ENCODE measurements at regions not wholly inside any gene's neighbourhood (a gene's known extent, or its start where the extent isn't known, plus 50 kb on each side); places are given as distances from the start of the nearest gene placed in this dataset.
"Not testable (repeated sequence)": the region's sequence is repeated elsewhere in the genome, so short reads cannot be mapped to it uniquely, and the experiment has no call there.

- no peak overlapping the region for H3K27ac ChIP-seq (ENCODE audit: low read depth, low read length, severe bottlenecking)
- H3K9me3 ChIP-seq (ENCODE audit: control insufficient read depth, low read length) = no peaks in the 10 kb centered on the region
- no peak overlapping the region for H3K4me3 ChIP-seq (ENCODE audit: extremely low read depth, insufficient read depth, low read length, poor library complexity, severe bottlenecking)
- no peaks in the 10 kb centered on the region for H3K36me3 ChIP-seq (ENCODE audit: control insufficient read depth, insufficient read depth, low read length)
- WGBS, 2 experiments (ENCODE audit: insufficient coverage in 2 of 2) = 91 to 96% methylated on average over 13 to 15 of the region's 18 CpGs
- no peaks in the 10 kb centered on the region for H3K4me1 ChIP-seq (ENCODE audit: control insufficient read depth, insufficient read depth, low read length, poor library complexity, severe bottlenecking)
Measured at GRCh38 chr4:57184378-57185029, 74.3 kb upstream of the IGFBP7 start.

- Histone ChIP-seq H3K4me1 (ENCODE audit: control insufficient read depth, insufficient read depth, low read length, poor library complexity, severe bottlenecking) (no peaks in the 10 kb centered on the region), H3K4me3 (ENCODE audit: extremely low read depth, insufficient read depth, low read length, poor library complexity, severe bottlenecking) (no peak overlapping the region), H3K9me3 (ENCODE audit: control insufficient read depth, low read length) (no peaks in the 10 kb centered on the region), H3K36me3 (ENCODE audit: control insufficient read depth, insufficient read depth, low read length) (no peaks in the 10 kb centered on the region), H3K27ac (ENCODE audit: low read depth, low read length, severe bottlenecking) (no peak overlapping the region)
- WGBS, 2 experiments (ENCODE audit: insufficient coverage in 2 of 2) = 94 to 98% methylated on average over 7 of the region's 8 CpGs
Measured at GRCh38 chr4:57182132-57182874, 72.1 kb upstream of the IGFBP7 start.

- not testable (repeated sequence) for H3K4me1 ChIP-seq (ENCODE audit: control insufficient read depth, insufficient read depth, low read length, poor library complexity, severe bottlenecking); H3K9me3 ChIP-seq (ENCODE audit: control insufficient read depth, low read length); H3K27ac ChIP-seq (ENCODE audit: low read depth, low read length, severe bottlenecking); H3K36me3 ChIP-seq (ENCODE audit: control insufficient read depth, insufficient read depth, low read length); H3K4me3 ChIP-seq (ENCODE audit: extremely low read depth, insufficient read depth, low read length, poor library complexity, severe bottlenecking)
- 96 to 100% methylated on average over 3 to 12 of the region's 30 CpGs for WGBS, 2 experiments (ENCODE audit: insufficient coverage in 2 of 2)
Measured at GRCh38 chr4:57173136-57173535, 63.0 kb upstream of the IGFBP7 start.

GRCh38 chr4:57172065-57172464 lies 61.9 kb upstream of the IGFBP7 start:
- WGBS, 2 experiments (ENCODE audit: insufficient coverage in 2 of 2) = 90 to 94% methylated on average over 1 to 3 of the region's 3 CpGs
- Histone ChIP-seq H3K36me3 (ENCODE audit: control insufficient read depth, insufficient read depth, low read length) (no peaks in the 10 kb centered on the region), H3K27ac (ENCODE audit: low read depth, low read length, severe bottlenecking) (no peak overlapping the region), H3K9me3 (ENCODE audit: control insufficient read depth, low read length) (no peaks in the 10 kb centered on the region), H3K4me1 (ENCODE audit: control insufficient read depth, insufficient read depth, low read length, poor library complexity, severe bottlenecking) (peaks cover 6% of the 10 kb centered on the region), H3K4me3 (ENCODE audit: extremely low read depth, insufficient read depth, low read length, poor library complexity, severe bottlenecking) (no peak overlapping the region)

DNA sequence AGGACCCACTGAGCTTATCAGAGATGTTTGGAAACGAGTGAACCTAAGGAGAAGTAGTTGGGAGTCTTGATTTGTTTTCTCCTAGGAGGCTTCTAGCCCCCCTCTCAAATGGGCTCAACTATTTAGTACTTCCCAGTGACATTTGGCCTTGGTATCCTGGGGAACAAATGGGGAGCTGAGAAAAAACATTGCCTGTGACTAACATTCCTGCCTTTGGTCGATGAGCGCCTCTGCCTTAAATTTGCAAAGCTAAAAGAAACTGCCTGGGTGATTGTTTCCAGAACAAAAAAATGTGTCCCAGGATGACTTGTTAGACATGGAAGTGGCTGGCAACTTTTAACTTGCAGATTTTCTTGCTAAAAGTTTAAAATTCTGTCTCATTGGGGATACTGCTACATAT lies 58.8 kb upstream of the IGFBP7 start:
- 50 to 57% methylated on average over 2 of the region's 3 CpGs for WGBS, 2 experiments (ENCODE audit: insufficient coverage in 2 of 2)
- H3K9me3 ChIP-seq (ENCODE audit: control insufficient read depth, low read length) = no peaks in the 10 kb centered on the region
- H3K36me3 ChIP-seq (ENCODE audit: control insufficient read depth, insufficient read depth, low read length) = no peaks in the 10 kb centered on the region
- no peak overlapping the region for H3K4me3 ChIP-seq (ENCODE audit: extremely low read depth, insufficient read depth, low read length, poor library complexity, severe bottlenecking)
- H3K4me1 ChIP-seq (ENCODE audit: control insufficient read depth, insufficient read depth, low read length, poor library complexity, severe bottlenecking) = peaks cover 3% of the 10 kb centered on the region
- H3K27ac ChIP-seq (ENCODE audit: low read depth, low read length, severe bottlenecking) = peak overlapping the region; percentile 53

GRCh38 chr4:57163530-57164459 lies 53.6 kb upstream of the IGFBP7 start:
- no peaks in the 10 kb centered on the region for H3K9me3 ChIP-seq (ENCODE audit: control insufficient read depth, low read length)
- 3% methylated on average over 48 to 51 of the region's 61 CpGs for WGBS, 2 experiments (ENCODE audit: insufficient coverage in 2 of 2)
- peak overlapping the region; percentile 50 for H3K4me3 ChIP-seq (ENCODE audit: extremely low read depth, insufficient read depth, low read length, poor library complexity, severe bottlenecking)
- H3K4me1 ChIP-seq (ENCODE audit: control insufficient read depth, insufficient read depth, low read length, poor library complexity, severe bottlenecking) = no peaks in the 10 kb centered on the region
- no peak overlapping the region for H3K27ac ChIP-seq (ENCODE audit: low read depth, low read length, severe bottlenecking)
- H3K36me3 ChIP-seq (ENCODE audit: control insufficient read depth, insufficient read depth, low read length) = no peaks in the 10 kb centered on the region

- Histone ChIP-seq H3K36me3 (ENCODE audit: control insufficient read depth, insufficient read depth, low read length) (no peaks in the 10 kb centered on the region), H3K4me3 (ENCODE audit: extremely low read depth, insufficient read depth, low read length, poor library complexity, severe bottlenecking) (no peak overlapping the region), H3K27ac (ENCODE audit: low read depth, low read length, severe bottlenecking) (no peak overlapping the region), H3K9me3 (ENCODE audit: control insufficient read depth, low read length) (no peaks in the 10 kb centered on the region), H3K4me1 (ENCODE audit: control insufficient read depth, insufficient read depth, low read length, poor library complexity, severe bottlenecking) (no peaks in the 10 kb centered on the region)
Measured at GRCh38 chr4:57162499-57163019, 52.4 kb upstream of the IGFBP7 start.
